Fibroblast of the conjunctiva (primary cell): ENCODE measurements at regions not wholly inside any gene's neighbourhood (a gene's known extent, or its start where the extent isn't known, plus 50 kb on each side); places are given as distances from the start of the nearest gene placed in this dataset.
A peak's percentile ranks its signal among the peaks of the same experiment; 100 is the strongest.

Experiments used
- DNase-seq: peaks from one replicate; pipeline ENCODE4 v3.0.0-alpha.2; 2010; ENCODE audit warnings: low read depth

DNA sequence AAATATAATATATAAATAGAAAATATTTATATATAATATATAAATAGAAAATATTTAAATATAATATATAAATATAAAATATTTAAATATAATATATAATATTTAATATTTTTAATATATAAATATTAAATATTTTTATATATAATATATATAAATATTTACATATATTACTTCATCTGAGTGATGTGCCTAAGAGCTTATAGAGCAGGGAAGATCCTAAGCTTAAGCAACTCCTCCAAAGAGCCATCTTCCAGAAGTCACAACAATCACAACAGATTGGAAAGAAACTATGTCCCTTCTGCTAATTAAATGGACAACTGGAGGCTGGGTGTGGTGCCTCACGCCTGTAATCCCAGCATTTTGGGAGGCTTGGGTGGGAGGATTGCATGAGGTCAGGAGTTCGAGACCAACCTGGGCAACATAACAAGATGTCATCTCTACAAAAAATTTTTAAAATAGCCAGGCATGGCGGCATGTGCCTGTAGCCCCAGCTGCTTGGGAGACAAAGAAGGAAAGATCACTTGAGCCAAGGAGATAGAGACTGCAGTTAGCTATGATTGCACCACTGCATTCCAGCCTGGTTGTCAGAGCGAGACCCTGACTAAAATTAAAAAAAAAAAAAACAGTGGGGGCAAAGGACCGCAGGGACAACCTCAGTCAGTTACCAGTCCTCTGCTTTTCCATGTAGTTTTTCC lies 198.7 kb downstream of the SKIDA1 start:
- DNase-seq = no peak

DNA sequence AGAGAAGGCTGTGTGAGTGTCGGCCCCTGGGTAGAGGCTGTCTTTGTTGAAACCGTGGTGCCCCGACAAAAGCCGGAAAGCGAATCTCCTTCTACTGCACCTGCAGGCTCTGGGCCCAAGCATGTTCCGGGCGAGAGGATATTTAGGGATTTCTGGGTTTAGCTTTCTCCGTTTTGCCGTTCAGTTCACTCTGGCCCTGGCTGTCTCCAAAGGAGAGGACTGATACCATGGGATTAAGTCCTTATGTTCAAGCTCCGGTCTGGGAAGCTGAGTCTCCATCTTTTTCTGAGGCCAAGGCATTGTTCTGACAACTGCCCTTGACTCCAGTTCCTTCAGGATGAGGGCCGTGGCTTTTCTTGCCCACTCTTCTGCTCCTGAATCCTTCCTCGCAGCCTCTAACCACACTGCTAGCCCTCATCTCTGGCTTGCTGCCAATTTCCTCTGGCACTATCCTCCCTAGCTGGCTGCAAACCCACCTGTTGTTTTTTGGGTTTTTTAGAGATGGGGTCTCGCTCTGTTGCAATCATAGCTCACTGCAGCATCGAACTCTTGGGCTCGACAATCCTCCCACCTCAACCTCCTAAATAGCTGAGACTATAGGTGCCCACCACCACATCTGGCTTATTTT lies 206.8 kb downstream of the SKIDA1 start:
- no peak for DNase-seq

DNA sequence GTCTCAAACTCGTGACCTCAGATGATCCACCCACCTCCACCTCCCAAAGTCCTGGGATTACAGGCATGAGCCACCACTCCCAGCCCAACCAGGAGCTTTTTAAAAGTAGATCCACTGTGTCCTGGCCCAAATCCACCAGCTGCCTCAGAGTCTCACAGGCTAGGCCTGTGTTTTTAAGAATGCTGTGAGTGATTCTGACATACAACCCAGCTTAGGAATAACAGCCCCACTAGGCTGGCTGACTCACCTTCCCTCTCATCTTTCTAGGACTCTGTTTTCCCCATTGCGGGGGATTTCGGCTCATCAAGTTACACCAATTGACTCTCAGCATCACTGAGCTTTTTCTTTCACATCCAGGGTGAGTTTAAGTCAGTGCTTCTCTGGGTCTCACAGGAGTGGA lies 207.6 kb downstream of the SKIDA1 start:
- DNase-seq = no peak

DNA sequence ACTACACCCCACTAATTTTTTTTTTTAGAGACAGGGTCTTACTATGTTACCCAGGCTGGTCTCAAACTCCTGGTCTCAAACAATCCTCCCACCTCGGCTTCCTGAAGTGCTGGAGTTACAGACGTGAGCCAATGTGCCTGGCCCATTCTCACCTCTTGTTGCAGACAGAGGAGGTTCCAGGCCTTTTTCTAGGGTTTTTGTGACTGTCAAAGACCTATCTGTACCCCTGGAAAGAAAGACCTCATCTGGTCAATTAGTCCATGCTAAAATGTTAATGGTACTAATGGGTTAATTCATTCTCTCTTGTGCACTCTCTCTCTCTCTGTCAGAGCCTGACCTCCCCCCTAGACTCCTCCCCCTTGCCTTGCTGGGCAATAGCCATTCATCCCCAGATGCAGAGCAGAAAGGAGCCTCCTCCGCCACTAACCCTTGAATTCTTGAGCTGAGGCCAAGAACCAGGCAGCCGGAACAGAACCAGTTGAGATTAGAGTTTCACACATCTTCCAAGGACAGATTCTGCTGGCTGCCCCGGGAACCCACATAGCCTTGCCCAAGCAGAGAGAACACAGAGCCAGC lies 209.7 kb downstream of the SKIDA1 start:
- DNase-seq = peak; percentile 86

DNA sequence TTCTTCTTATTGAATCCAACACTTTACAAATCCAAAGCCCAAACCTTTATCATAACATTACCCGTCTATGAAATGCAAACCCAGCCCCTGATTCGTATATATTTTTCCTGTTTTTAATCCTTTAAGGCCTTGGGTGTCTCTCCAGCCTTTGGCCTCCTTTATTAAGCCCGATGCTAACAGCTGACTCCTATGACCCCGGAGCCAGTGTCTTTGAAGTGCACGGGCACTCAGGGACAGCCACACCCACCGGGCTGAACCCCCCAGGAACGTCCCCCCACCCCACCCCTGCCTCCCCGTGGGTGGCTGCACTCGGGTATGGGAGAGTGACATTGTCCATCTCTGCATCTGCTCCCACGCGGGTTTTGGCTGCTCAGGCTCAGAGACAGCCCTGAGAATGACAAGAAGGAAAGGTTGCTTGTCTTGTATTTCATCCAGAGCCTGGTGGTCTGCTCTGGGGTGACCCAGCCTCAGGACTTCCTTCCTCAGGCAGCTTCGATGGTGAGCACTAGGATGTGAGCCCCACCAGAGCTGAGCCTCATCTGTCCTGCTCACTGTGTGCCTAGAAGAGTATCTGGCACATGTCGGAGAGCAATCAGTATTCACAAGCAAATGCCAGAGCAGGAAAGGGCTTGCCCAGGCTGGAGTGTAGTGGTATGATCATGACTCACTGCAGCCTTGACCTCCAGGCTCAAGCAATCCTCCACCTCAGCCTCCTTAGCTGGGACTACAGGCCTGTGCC lies 210.4 kb downstream of the SKIDA1 start:
- DNase-seq = no peak

DNA sequence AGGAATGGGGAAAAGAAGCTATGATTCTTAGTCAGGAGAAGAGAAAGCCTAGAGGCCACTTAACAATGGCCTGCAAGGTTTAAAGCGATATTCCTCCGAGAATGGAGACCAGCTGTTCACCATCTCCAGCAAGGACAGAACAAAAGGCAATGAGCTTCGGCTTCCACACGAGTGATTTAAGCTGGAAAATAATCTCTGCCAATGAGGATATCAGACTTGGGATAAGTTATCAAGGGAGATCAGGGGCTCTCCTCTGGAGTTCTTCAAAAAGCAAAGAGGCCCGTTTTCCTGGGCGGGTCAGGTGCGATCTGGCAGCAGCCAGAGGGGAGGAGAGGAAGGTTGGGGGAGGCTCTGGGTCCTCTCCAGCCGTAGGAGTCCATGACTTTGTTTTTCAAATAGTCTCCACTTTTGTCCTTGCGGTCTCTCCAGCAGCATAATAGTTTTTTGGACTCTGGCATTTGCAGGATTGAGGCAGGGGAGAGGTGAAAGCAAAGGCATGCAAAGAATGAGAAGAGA lies 211.3 kb downstream of the SKIDA1 start:
- no peak for DNase-seq

DNA sequence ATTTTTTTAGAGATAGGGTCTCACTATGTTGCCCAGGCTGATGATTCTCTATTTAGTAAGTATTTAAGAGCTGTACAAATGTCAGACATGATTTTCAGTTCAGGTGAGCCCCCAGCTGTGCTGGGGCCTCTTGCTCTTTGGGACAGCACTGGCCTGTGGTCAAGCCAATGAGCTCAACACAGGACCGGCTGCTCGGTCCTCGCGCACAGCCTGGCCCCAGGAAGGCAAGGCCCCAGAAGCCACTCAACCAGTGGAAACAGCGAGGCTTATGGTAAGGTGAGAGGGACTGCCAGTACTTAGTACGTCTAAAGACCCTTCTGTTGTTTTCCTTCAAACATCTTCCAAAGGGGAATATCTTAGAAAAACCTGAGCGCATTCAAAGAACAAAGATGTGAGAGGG lies 211.8 kb downstream of the SKIDA1 start:
- no peak for DNase-seq

DNA sequence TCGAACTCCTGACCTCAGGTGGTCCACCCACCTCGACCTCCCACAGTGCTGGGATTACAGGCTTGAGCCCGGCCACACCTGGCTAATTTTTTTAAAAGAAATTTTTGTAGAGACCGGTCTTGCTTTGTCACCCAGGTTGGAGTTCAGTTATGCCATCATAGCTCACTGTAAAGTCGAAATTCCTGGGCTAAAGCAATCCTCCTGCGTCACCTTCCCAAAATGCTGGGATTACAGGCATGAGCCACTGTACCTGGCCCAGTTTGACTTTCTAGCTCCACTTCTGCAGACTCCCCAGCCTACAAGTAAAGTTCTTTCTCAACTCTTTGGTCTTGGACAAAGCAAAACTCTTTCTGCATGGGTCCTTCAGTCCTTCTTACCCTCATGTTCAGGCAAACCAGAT lies 214.1 kb downstream of the SKIDA1 start:
- DNase-seq = no peak

DNA sequence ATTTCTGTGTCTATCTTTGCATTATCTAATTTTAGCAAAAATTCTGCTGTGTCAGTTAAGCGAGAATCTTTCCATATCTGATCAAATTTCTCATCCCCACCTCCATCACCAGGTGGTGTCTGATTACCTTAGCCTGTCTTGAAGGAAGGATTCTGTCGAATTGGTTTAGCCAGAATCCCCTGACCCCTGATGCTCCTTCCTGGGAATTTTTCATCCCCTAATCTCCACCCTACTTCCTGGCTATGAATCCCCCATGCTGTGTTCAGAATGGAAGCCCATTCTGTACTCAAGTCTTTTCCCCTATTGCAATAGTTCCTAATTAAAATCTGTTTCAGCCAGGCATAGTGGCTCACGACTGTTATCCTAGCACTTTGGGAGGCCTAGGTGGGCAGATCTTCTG lies 216.1 kb downstream of the SKIDA1 start:
- DNase-seq = no peak

DNA sequence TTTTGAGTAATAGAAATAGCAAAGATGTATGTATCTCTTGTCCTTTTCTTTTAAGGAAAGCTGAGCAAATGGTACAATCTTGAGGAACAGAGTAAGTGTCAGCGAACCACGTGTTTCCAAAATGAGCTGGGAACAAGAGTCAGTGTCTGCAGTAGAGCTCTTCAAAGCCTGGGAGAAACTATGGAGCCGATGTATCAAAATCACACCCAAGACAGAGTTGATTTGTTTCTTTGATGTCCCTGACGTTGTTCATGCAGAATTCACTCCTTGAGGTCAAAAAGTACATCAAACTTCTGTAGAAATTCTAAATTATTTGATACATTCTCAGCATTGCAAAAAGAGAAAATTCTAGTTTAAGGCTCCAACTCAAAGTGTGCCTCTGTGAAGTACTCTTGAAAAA lies 216.5 kb downstream of the SKIDA1 start:
- DNase-seq = no peak

DNA sequence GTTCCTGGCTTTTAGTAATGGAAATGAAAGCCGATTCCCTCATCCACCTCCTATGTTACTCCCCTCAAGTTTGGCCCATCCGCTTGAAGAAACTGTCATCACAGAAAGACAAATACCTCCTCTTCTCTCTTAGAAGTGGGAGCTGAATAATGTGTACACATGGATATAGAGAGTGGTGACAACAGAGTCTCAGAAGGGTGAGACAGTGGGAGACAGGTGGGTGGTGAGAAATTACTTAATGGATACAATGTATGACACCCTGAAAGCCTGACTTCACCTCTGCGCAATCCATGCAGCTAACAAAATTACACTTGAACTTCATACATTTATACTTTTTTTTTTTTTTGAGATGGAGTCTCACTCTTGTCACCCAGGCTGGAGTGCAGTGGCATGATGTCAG lies 217.5 kb downstream of the SKIDA1 start:
- no peak for DNase-seq

DNA sequence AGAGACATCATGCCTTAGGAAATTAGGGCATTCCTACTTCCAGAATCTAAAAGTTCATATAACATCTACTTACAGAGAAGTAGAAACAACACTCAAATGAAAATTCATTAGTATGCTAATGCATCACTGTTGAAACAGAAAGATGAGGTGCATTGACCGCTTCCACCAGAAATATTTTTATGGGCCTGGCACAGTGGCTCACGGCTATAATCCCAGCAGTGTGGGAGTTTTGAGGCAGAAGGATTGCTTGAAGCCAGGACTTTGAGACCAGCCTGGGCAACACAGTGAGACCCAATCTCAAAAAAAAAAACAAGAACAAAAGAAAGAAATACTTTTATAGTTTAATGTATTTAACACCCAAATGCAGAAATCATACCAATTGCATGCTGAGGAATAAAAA lies 220.9 kb downstream of the SKIDA1 start:
- DNase-seq = no peak

DNA sequence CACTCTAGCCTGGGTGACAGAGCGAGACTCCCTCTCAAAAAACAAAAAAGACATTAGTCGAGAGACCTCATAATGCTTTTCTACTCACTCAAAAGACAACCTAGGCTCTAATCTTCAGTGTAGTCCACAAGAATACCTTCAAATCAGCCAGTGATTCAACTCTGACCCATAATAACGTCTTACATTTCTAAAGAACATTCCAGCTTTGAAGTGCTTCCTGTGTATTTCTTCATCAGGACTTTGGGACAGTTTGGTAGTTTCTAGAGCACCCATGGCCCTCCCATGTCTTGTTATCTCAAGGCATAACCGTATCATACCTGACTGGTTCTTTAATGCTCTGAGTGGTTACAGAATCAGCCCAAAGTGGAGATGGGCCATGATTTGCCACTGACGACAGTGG lies 221.3 kb downstream of the SKIDA1 start:
- DNase-seq = no peak

DNA sequence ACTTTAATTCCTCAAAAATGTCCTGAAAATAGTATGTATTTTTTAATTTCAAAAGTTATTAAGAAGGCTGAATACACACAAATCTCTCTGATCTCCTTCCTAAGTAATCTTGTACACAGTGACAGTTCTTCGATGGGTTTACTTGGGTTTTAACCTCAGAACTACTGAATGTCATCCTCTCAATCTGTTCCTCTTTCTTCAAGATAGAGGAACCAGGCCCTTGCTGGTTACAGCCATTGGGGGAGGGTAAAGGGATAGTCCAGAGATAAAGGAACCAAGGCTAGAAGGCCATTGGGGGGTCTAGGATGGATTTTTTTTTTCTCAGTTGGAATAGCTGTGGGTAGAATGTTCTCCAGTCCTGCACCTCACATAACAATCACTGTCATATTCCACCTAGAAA lies 224.9 kb downstream of the SKIDA1 start:
- DNase-seq = no peak

DNA sequence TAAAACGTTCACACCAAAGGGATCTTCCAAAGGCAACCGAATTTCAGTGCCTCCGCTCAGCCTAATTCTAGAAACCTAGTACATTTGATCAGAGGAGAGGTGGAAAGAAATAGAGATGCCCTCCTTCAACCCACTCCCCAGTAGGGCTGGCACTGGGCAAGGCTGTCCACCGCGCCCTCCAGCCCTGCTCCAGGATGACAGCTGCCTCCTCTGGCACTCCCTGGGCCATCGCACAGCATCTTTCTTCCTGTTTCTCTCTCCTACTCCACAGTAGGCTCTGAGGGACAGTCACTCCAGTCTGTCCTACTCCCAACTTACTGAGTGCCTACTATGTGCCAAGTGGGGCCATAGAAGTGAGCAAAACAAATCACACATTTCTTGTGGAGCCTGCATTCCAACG lies 226.2 kb downstream of the SKIDA1 start:
- no peak for DNase-seq

DNA sequence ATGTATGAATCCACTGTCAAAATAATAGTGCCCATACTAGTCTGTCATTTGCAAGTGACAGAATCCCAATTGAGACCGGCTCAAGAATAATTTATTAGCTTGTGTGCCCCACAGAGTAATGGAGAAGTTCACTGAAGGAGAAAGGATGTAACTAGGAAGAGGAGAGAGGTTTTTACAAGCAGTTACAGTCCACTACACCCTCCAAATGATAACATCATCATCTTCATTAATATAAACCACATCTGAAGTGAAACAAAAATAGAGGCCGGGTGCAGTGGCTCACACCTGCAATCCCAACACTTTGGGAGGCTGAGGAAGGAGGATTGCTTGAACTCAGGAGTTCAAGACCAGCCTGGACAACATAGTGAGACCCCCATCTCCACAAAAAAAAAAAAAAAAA lies 226.8 kb downstream of the SKIDA1 start:
- DNase-seq = no peak

DNA sequence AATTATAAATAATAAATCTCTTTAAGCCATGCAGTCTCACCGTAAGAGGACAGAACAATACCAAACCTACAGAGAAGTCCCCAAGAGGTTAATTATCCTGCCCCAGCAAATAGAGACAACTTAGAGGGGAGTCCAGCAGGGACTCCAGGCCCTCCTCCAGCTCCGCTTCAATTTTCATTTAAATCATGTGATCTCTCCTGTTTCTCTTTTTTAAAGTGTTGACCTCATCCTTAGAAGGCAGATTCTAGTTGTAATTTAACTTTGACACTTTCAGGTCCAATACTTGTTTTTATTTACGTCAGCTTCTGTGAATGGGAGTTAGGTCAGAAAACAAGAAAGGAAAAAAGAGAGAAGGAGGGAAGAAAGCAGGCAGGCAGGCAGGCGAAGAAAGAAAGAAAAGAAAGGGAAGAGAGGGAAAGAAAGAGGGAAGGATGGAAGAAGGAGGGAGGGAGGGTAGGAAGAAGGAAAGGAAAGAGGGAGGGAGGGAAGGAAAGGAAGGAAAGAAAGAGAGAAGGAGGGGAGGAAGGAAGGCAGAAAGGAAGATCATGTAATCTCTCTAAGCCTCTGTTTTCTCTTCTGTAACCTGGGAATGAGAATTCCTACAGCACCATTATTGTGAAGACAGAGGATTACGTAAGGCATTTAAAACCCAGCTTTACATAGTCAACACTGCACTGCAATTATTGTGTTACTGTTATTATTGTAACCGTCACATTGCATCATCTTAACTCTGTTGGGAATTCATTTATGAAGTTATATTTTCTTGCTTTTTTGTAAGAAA lies 227.7 kb downstream of the SKIDA1 start:
- DNase-seq = no peak

DNA sequence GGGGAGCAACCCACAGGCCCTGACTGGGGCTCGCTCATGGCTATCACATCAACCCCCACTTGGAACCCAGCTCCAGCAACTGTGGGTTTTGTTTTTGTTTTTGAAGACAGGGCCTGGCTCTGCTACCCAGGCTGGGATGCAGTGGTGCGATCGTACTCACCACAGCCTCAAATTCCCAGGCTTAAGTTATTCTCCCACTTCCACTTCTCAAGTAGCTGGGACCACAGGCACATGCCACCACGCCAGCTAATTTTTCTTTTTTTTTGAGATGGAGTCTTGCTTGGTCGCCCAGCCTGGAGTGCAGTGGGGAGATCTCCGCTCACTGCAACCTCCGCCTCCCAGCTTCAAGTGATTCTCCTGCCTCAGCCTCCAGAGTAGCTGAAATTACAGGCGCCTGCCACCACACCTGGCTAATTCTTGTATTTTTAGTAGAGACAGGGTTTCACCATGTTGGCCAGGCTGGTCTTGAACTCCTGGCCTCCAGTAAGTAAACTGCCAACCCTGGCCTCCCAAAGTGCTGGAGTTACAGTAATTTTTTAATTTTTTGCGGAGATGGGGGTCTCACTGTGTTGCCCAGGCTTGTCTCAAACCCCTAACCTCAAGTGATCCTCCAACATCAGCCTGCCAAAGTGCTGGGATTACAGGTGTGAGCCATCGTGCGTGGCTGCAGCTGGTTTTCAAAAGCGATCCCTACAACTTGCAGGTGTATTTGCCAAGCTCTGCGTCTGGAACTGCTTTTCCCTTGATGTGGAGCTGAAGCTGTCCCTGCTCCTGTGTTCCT lies 228.7 kb downstream of the SKIDA1 start:
- no peak for DNase-seq

DNA sequence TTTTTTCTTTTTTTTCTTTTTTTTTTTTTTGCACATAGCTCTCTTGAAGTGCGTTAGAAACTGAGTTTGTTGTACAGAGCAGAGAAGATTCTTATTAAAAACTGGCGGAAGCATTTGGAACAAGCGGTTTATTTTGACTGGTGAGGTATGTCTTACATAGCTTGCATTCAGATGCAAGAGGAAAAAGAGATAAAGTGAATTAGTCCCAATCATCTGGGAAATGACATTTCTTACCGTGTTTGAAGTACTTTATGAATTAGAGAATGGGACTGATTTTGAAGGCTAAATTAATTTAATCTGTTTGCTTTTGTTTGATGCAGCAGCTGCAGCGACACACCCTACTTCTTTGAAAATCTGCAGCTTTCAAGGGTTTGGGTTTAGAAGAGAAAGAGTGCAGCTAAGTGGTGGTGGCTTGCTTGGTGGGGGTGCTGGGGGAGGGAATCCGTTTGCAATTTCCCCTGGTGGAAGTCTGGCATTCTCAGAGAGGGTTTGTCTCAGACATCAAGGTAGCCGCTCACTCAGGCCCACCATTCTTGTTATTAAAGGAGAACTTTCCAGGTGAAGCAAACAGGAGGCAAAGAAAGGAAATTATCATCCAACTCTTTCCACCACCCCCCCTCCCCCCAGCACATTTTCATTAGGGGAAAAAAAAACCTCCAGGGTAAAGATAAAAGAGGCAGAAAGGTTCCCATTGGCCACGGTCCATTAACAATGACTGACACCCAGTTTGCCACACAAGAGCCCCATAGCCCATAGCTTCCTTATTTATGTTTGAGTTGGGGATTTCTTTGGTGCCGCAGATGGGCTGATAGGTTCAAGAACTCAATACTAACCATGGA lies 231.7 kb downstream of the SKIDA1 start:
- DNase-seq = no peak

DNA sequence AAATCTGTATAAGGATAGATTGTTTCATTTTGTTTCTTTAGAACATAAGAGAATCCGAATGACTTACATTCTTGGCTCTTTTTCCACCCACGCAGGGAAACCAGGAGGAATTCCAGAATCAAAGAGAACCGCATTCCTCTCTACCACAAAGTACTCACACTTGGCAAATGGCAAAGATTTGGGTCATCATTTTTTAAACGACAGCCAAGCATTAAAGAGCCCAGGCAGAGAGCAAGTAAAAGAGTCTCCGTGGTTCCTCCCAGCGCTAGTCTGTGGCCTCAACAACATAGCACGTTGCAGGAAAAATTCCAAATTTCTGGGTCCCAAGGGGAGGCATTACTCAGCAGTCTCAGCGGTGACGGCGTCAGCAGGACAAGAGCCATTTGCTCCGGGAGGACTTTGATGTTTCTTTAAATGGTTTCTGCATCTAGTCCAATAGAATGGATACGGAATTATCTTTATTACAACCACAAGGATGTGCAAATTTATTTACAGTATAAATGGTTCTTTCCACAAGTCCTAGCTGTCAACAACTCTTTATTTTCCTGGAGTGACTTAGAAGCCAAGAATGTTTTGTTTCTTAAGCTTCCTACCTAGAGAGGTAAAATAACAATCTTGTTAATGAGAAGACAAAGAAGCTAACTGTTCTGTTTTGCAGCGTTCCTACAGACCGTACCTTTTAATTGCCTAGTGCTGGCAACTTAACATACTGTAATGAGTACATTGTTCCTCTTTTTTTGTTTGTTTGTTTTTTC lies 232.5 kb downstream of the SKIDA1 start:
- peak; percentile 91 for DNase-seq
